ENCODE measurements at regions not wholly inside any gene's neighbourhood (a gene's known extent, or its start where the extent isn't known, plus 50 kb on each side); places are given as distances from the start of the nearest gene placed in this dataset.

GRCh38 chr17:54270499-54270898 lies 447.8 kb downstream of the KIF2B start:
- TF ChIP-seq YY1 (IDR thresholded peaks at IDR 0.05; ENCODE audit: insufficient read depth, insufficient read length): no peak
- no peak for TF ChIP-seq ZNF274 (IDR thresholded peaks at IDR 0.05; ENCODE audit: low read depth, low read length)
